PC-9 (cell line): ENCODE measurements at regions not wholly inside any gene's neighbourhood (a gene's known extent, or its start where the extent isn't known, plus 50 kb on each side); places are given as distances from the start of the nearest gene placed in this dataset.
A peak's percentile ranks its signal among the peaks of the same experiment; 100 is the strongest.

Experiments used
- BruUV-seq: library from RNA; stranded (reverse); fragments of 400-500 nt; replicated peaks from 2 replicates; lab custom pipeline; 2021; lab: Mats Ljungman, UMichigan
- CTCF ChIA-PET: fragments of 300-600 bp; sonication (Branson Sonifier 250); formaldehyde crosslinking; loops from one replicate; lab custom pipeline; 2022; ENCODE audit warnings: antibody characterized with exemption; lab: Charles Lee
- POLR2A ChIA-PET: fragments of 300-600 bp; sonication (Branson Sonifier 250); formaldehyde crosslinking; loops from one replicate; lab custom pipeline; 2022; ENCODE audit warnings: antibody characterized with exemption; ENCODE audit not compliant: unreplicated experiment; lab: Charles Lee
- DNase-seq, 2 experiments: peaks; one replicate each; pipeline versions ENCODE4 v3.0.0 to v3.0.0-alpha.2; 2015 to 2022; ENCODE audit warnings: mixed read lengths in 1 of 2
- H2AFZ ChIP-seq: fragments of 200-600 bp; sonication (generic); 2 replicates; pipeline ENCODE4 v1.8.1; 2017; ENCODE audit warnings: antibody characterized with exemption
- H3F3A ChIP-seq: fragments of 200-600 bp; sonication (generic); 2 replicates; pipeline ENCODE4 v1.8.1; 2017; ENCODE audit warnings: antibody characterized with exemption, mild to moderate bottlenecking, low read depth; ENCODE audit not compliant: insufficient read depth
- H3K27ac ChIP-seq: fragments of 200-600 bp; sonication (generic); 2 replicates; pipeline ENCODE4 v1.6.1; 2016; ENCODE audit warnings: mixed run types
- H3K27me3 ChIP-seq: fragments of 200-600 bp; sonication (generic); 2 replicates; pipeline ENCODE4 v1.6.1; 2016; ENCODE audit warnings: low read depth, mixed run types; ENCODE audit not compliant: insufficient read depth
- H3K36me3 ChIP-seq: fragments of 200-600 bp; sonication (generic); 2 replicates; pipeline ENCODE4 v1.6.1; 2016; ENCODE audit warnings: low read depth, mixed run types
- H3K4me1 ChIP-seq: fragments of 200-600 bp; sonication (generic); replicated peaks from 2 replicates; pipeline ENCODE4 v1.6.1; 2016; ENCODE audit warnings: mixed run types; ENCODE audit not compliant: insufficient read depth
- H3K4me2 ChIP-seq: fragments of 200-600 bp; sonication (generic); 2 replicates; pipeline ENCODE4 v1.6.1; 2017; ENCODE audit warnings: mixed run types
- H3K4me3 ChIP-seq: fragments of 200-600 bp; sonication (generic); 2 replicates; pipeline ENCODE4 v1.6.1; 2016; ENCODE audit warnings: mixed run types
- H3K79me2 ChIP-seq: fragments of 200-600 bp; sonication (generic); 2 replicates; pipeline ENCODE4 v1.6.1; 2017; ENCODE audit warnings: low read depth, mixed run types
- H3K9me2 ChIP-seq: fragments of 200-600 bp; sonication (generic); 2 replicates; pipeline ENCODE4 v1.8.1; 2017; ENCODE audit warnings: mild to moderate bottlenecking; ENCODE audit not compliant: insufficient read depth
- H3K9me3 ChIP-seq: fragments of 200-600 bp; sonication (generic); 2 replicates; pipeline ENCODE4 v1.8.1; 2016; ENCODE audit warnings: low read depth; ENCODE audit not compliant: insufficient read depth
- H4K20me1 ChIP-seq: fragments of 200-600 bp; sonication (generic); 2 replicates; pipeline ENCODE4 v1.8.1; 2017; ENCODE audit not compliant: insufficient read depth
- EZH2 ChIP-seq: fragments of 200-600 bp; sonication (generic); IDR thresholded peaks from 2 replicates; pipeline ENCODE4 v1.8.0; 2017; ENCODE audit warnings: antibody characterized with exemption, low read depth
- intact Hi-C: fragments of 100-400 bp; cut with micrococcal nuclease; formaldehyde crosslinking; loops from one replicate; pipeline ENCODE4 v1.10.0; 2022; ENCODE audit not compliant: unreplicated experiment
- TF ChIP-seq, protein P1 (sequence below): fragments of 200-600 bp; sonication (generic); conservative IDR thresholded peaks from 2 replicates; pipeline ENCODE4 v1.6.1; 2017; ENCODE audit warnings: mixed run types, antibody characterized with exemption, mild to moderate bottlenecking, moderate library complexity

DNA sequence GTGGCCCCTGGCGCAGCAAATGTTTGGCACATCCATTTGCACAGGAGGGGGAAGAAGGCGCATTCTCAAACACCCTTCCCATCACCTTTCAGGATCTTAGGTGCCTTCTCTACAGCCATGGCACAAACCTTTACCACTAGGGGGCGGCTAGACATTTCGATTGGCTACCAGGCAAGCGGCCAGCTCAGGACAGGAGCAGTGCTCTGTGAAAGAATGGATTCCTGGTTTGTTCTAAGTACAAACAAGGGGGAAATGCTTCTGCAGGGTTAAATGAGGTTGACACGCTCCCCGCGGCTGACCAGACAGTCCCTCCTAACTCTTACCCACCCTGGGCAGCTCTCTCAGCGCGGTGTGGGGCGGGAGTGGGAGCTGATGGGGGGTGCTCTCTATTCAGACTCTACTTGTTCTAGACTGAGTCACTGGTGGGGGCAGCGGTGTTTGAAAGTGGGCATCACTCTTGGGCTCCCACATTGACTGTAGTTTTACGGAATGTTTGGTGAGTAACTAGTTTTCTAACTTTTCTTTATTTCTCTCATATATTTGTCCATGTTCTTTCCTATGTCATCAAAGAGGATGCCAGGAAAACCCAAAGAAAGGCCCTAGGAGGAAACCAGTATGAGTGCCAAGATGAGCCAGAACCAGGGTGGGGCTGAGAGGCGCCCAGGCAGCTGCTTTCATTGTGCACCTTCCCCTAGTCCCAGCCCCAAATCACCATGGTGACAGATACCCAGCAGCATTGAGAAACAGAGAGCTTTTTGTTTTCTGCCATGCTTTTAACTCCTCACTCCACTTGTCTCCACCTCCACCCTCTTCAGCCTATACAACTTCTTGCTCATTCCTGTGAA lies 61.4 kb upstream of the GPR158 start:
- no TSS peak for BruUV-seq
- peak overlapping the region; percentile 65 for H2AFZ ChIP-seq

DNA sequence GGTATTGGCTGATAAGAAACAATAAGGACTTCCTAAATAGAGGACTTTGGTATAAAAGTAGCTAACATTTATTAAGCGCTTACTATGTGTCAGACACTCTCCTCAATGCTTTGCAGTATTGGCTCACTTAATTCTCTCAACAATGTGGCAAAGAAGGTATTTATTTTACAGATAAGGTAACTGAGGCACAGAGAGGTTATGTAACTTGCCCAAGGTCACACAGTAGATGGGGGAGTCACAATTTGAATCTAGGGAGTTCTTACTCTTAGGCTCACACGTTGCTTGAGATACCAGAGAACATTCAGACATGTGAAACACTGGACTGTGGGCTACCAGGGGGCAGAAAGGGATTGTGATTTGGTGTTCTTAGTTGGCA lies 60.8 kb upstream of the GPR158 start:
- Histone ChIP-seq H2AFZ (peak overlapping the region; percentile 65; the same call in 1 of the 2 replicates), H3F3A (no peaks in the 10 kb centered on the region; the same call in 1 of the 2 replicates), H3K36me3 (no peaks in the 10 kb centered on the region), H3K27ac (no peak overlapping the region), H3K79me2 (no peaks in the 10 kb centered on the region), H3K4me2 (peak overlapping the region; percentile 68), H3K4me3 (no peak overlapping the region), H3K9me3 (no peaks in the 10 kb centered on the region), H3K27me3 (no peaks in the 10 kb centered on the region), H3K4me1 (peaks cover 14% of the 10 kb centered on the region), H3K9me2 (no peaks in the 10 kb centered on the region), H4K20me1 (no peaks in the 10 kb centered on the region)
- ChIA-PET CTCF (interaction anchor here (0.6 kb wide), 1 partner anchor 1129 kb away, joined by 3 read pairs; no protein-coding TSS in a partner anchor), POLR2A (interaction anchor here (0.6 to 0.8 kb wide), 2 partner anchors 33 to 815 kb away, joined by 3 read pairs; no protein-coding TSS in a partner anchor)
- TF ChIP-seq, protein P1, sequence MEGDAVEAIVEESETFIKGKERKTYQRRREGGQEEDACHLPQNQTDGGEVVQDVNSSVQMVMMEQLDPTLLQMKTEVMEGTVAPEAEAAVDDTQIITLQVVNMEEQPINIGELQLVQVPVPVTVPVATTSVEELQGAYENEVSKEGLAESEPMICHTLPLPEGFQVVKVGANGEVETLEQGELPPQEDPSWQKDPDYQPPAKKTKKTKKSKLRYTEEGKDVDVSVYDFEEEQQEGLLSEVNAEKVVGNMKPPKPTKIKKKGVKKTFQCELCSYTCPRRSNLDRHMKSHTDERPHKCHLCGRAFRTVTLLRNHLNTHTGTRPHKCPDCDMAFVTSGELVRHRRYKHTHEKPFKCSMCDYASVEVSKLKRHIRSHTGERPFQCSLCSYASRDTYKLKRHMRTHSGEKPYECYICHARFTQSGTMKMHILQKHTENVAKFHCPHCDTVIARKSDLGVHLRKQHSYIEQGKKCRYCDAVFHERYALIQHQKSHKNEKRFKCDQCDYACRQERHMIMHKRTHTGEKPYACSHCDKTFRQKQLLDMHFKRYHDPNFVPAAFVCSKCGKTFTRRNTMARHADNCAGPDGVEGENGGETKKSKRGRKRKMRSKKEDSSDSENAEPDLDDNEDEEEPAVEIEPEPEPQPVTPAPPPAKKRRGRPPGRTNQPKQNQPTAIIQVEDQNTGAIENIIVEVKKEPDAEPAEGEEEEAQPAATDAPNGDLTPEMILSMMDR, result no peak
- no peak for TF ChIP-seq EZH2
- BruUV-seq, result no TSS peak
- DNase-seq, result no peak
- intact Hi-C loops, result loop anchor here (10.0 kb wide), 1 partner anchor 381 kb away; no protein-coding TSS in a partner anchor

More for the DNA sequence above, 61.4 kb upstream of the GPR158 start:
- Histone ChIP-seq H3F3A (no peaks in the 10 kb centered on the region; the same call in 1 of the 2 replicates), H3K4me3 (no peak overlapping the region), H3K79me2 (no peaks in the 10 kb centered on the region), H3K27ac (no peak overlapping the region), H3K4me2 (peak overlapping the region; percentile 68), H3K27me3 (no peaks in the 10 kb centered on the region), H3K36me3 (no peaks in the 10 kb centered on the region), H3K9me2 (no peaks in the 10 kb centered on the region), H3K4me1 (peaks cover 14% of the 10 kb centered on the region), H3K9me3 (no peaks in the 10 kb centered on the region), H4K20me1 (no peaks in the 10 kb centered on the region)
- no peak for TF ChIP-seq EZH2
- TF ChIP-seq, protein P1, result peak; percentile 80
- POLR2A ChIA-PET, result interaction anchor here (0.6 to 0.8 kb wide), 4 partner anchors 32 to 814 kb away, joined by 3 to 5 read pairs (median 4); no protein-coding TSS in a partner anchor
- CTCF ChIA-PET, result interaction anchor here (0.6 to 1.0 kb wide), 3 partner anchors 28 to 1130 kb away, joined by 3 to 7 read pairs (median 5); no protein-coding TSS in a partner anchor
- peak; percentile 67 to 69 for DNase-seq
- intact Hi-C loops, result loop anchor here (1.0 to 10.0 kb wide), 4 partner anchors 114 to 569 kb away; no protein-coding TSS in a partner anchor

DNA sequence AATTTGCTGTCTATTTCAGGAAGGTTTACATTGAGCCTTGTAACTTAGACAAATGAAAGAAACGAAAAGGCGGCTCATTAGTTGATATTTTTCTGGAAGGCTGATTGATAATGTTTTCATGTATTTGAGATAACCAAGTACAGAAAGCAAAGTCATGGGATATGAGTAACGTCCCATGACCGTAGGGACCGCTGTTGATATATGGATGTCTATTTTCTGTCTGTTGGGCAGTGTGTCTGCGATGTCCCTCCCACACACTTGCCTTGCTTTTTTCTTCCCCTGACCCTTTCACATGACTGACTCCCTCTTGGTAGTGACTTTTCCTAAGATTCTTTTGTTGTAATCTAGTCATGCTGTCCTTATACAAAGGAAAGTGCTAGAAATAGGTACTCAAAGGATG lies 57.0 kb upstream of the GPR158 start:
- Histone ChIP-seq H3K4me1 (peaks cover 14% of the 10 kb centered on the region), H3K9me2 (no peaks in the 10 kb centered on the region), H3K9me3 (no peaks in the 10 kb centered on the region), H3K36me3 (no peaks in the 10 kb centered on the region), H2AFZ (no peak overlapping the region), H3K27ac (no peak overlapping the region), H3K79me2 (no peaks in the 10 kb centered on the region), H4K20me1 (no peaks in the 10 kb centered on the region), H3K4me2 (no peak overlapping the region), H3F3A (no peaks in the 10 kb centered on the region; the same call in 1 of the 2 replicates), H3K27me3 (no peaks in the 10 kb centered on the region), H3K4me3 (no peak overlapping the region)
- no TSS peak for BruUV-seq
- DNase-seq, result no peak
- ChIA-PET CTCF (no interaction called here), POLR2A (no interaction called here)
- TF ChIP-seq, protein P1, result no peak
- no peak for TF ChIP-seq EZH2
- intact Hi-C loops, result loop anchor here (10.0 kb wide), 1 partner anchor 377 kb away; no protein-coding TSS in a partner anchor
